CD4-positive, alpha-beta T cell (primary cell): ENCODE measurements at regions not wholly inside any gene's neighbourhood (a gene's known extent, or its start where the extent isn't known, plus 50 kb on each side); places are given as distances from the start of the nearest gene placed in this dataset.

Source experiments
- ATAC-seq: fragments of 200-7000 bp; cut with Tn5 transposase; one replicate; pipeline ENCODE4 v1.10.0; 2022; ENCODE audit warnings: mild to moderate bottlenecking; ENCODE audit not compliant: poor library complexity
- CTCF ChIA-PET: fragments of 350-600 bp; sonication (Branson Sonifier 250); formaldehyde crosslinking; loops from one replicate; lab custom pipeline; 2021; ENCODE audit warnings: antibody characterized with exemption, inconsistent platforms; lab: Charles Lee
- POLR2A ChIA-PET: fragments of 350-600 bp; sonication (Branson Sonifier 250); formaldehyde crosslinking; loops from one replicate; lab custom pipeline; 2021; ENCODE audit warnings: antibody characterized with exemption, inconsistent platforms; lab: Charles Lee
- DNase-seq, 14 experiments: peaks; one replicate each; pipeline ENCODE4 v3.0.0-alpha.2; 2013 to 2020; ENCODE audit warnings: mixed read lengths in 2 of 14
- H3K27ac ChIP-seq, 2 donors: one replicate each; pipeline versions ENCODE4 v1.5.1 to v1.7.0; 2013; ENCODE audit warnings: low read length in 2 of 2, low read depth in 1 of 2, mild to moderate bottlenecking in 1 of 2
- H3K27me3 ChIP-seq, 2 experiments: 1 replicate in 1 of 2; 2 replicates in 1 of 2; pipeline versions ENCODE4 v1.6.1 to v1.7.0; 2013; ENCODE audit warnings: low read length in 2 of 2, control low read depth in 1 of 2, mild to moderate bottlenecking in 1 of 2, moderate library complexity in 1 of 2; ENCODE audit not compliant: insufficient read depth in 2 of 2, control insufficient read depth in 1 of 2
- H3K36me3 ChIP-seq: one replicate; pipeline ENCODE4 v1.6.1; 2013; ENCODE audit warnings: low read length, control low read depth; ENCODE audit not compliant: insufficient read depth
- H3K4me1 ChIP-seq: one replicate; pipeline ENCODE4 v1.6.1; 2013; ENCODE audit warnings: low read length, control low read depth; ENCODE audit not compliant: insufficient read depth
- H3K4me3 ChIP-seq: one replicate; pipeline ENCODE4 v1.5.1; 2013; ENCODE audit warnings: mild to moderate bottlenecking, low read length, moderate library complexity
- H3K9me3 ChIP-seq, 2 experiments: 1 replicate in 1 of 2; 2 replicates in 1 of 2; pipeline versions ENCODE4 v1.6.1 to v1.7.0; 2013; ENCODE audit warnings: low read length in 2 of 2, mild to moderate bottlenecking in 2 of 2, control low read depth in 1 of 2, moderate library complexity in 1 of 2; ENCODE audit not compliant: control insufficient read depth in 1 of 2, insufficient read depth in 1 of 2
- H3K27ac Mint-ChIP-seq: one replicate; pipeline ENCODE4 v1.8.0; 2020; ENCODE audit warnings: mixed read lengths
- H3K27me3 Mint-ChIP-seq: one replicate; pipeline ENCODE4 v1.8.0; 2021; ENCODE audit warnings: mixed read lengths
- H3K36me3 Mint-ChIP-seq: one replicate; pipeline ENCODE4 v1.8.0; 2021; ENCODE audit warnings: low read depth, mixed read lengths
- H3K4me1 Mint-ChIP-seq: one replicate; pipeline ENCODE4 v1.8.0; 2021; ENCODE audit warnings: low read depth, mixed read lengths
- H3K4me3 Mint-ChIP-seq: one replicate; pipeline ENCODE4 v1.8.0; 2020; ENCODE audit warnings: mild to moderate bottlenecking, mixed read lengths
- H3K9me3 Mint-ChIP-seq: one replicate; pipeline ENCODE4 v1.8.0; 2020; ENCODE audit warnings: mixed read lengths
- CTCF ChIP-seq: fragments of 200-600 bp; IDR thresholded peaks from one replicate; pipeline ENCODE4 v1.8.0; 2022; ENCODE audit warnings: antibody characterized with exemption, mild to moderate bottlenecking
- intact Hi-C, 2 experiments: fragments of 100-400 bp; cut with DNase I in 1 of 2; cut with micrococcal nuclease in 1 of 2; formaldehyde crosslinking; loops; one replicate each; pipeline versions ENCODE4 v1.15.1 to v1.9.0; 2023 to 2025; cut with DNase I, micrococcal nuclease

GRCh38 chr5:58113172-58113571 is 346.7 kb downstream of the PLK2 start:
- Histone ChIP-seq H3K36me3 (no peaks in the 10 kb centered on the region), H3K9me3 (no peaks in the 10 kb centered on the region), H3K4me3 (no peak overlapping the region), H3K4me1 (no peaks in the 10 kb centered on the region), H3K27ac (no peak overlapping the region), H3K27me3 (no peaks in the 10 kb centered on the region)
- Mint-ChIP-seq H3K9me3 (no peaks in the 10 kb centered on the region), H3K4me1 (no peaks in the 10 kb centered on the region), H3K4me3 (no peak overlapping the region), H3K27me3 (peaks cover 14% of the 10 kb centered on the region), H3K36me3 (no peaks in the 10 kb centered on the region), H3K27ac (no peak overlapping the region)
- no peak for TF ChIP-seq CTCF
- intact Hi-C loops, result no loop called here
- ChIA-PET POLR2A (no interaction called here), CTCF (no interaction called here)
- ATAC-seq, result no peak
- no peak for DNase-seq

DNA sequence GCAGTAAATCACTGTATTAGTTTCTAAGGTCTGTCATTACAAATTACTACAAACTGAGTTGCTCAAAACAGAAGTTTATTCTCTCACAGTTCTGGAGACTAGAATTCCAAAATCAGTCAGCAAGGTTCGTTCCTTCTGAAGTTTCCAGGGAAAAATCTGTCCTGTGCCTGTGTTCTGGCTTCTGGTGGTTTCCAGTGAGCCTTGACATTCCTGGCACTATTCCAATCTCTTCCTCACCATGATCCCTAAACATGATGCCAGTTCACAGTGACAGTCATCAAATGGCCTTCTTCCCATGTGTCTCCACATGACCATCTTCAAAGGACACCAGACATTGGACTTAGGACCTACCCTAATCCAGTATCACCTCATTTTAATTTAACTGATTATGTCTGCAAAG is 351.4 kb downstream of the PLK2 start:
- intact Hi-C loops, result no loop called here
- Mint-ChIP-seq H3K27ac (no peak overlapping the region), H3K4me1 (no peaks in the 10 kb centered on the region), H3K4me3 (no peak overlapping the region), H3K36me3 (no peaks in the 10 kb centered on the region), H3K27me3 (peaks cover 20% of the 10 kb centered on the region), H3K9me3 (no peaks in the 10 kb centered on the region)
- POLR2A ChIA-PET, result no interaction called here
- ATAC-seq (no peak), DNase-seq (no peak)
- CTCF ChIA-PET, result no interaction called here
- Histone ChIP-seq H3K27ac (no peak overlapping the region), H3K4me3 (no peak overlapping the region), H3K27me3 (no peaks in the 10 kb centered on the region), H3K36me3 (no peaks in the 10 kb centered on the region), H3K9me3 (no peaks in the 10 kb centered on the region), H3K4me1 (no peaks in the 10 kb centered on the region)
- TF ChIP-seq CTCF, result no peak

GRCh38 chr5:58107704-58108103 is 352.2 kb downstream of the PLK2 start:
- no peaks in the 10 kb centered on the region for H3K36me3 ChIP-seq
- H3K4me1 ChIP-seq, result no peaks in the 10 kb centered on the region
- no peak for ATAC-seq
- intact Hi-C loops, result no loop called here
- Mint-ChIP-seq H3K27ac (no peak overlapping the region), H3K27me3 (peaks cover 20% of the 10 kb centered on the region), H3K4me1 (no peaks in the 10 kb centered on the region), H3K4me3 (no peak overlapping the region), H3K36me3 (no peaks in the 10 kb centered on the region), H3K9me3 (no peaks in the 10 kb centered on the region)
- H3K27ac ChIP-seq, result no peak overlapping the region
- no peak for TF ChIP-seq CTCF
- DNase-seq, result no peak
- ChIA-PET CTCF (no interaction called here), POLR2A (no interaction called here)
- H3K4me3 ChIP-seq, result no peak overlapping the region
- H3K27me3 ChIP-seq, result no peaks in the 10 kb centered on the region
- no peaks in the 10 kb centered on the region for H3K9me3 ChIP-seq
